T-helper 2 cell treated with Interferon-gamma antibody and Interleukin-4, amounts not matched to agents 5 μg/mL and 100 μg/mL, for 36 hours (primary cell): ENCODE measurements at regions not wholly inside any gene's neighbourhood (a gene's known extent, or its start where the extent isn't known, plus 50 kb on each side); places are given as distances from the start of the nearest gene placed in this dataset.

Experiments
- DNase-seq: peaks from one replicate; pipeline ENCODE4 v3.0.0; 2021; ENCODE audit warnings: low spot score
- H3K27ac Mint-ChIP-seq: one replicate; pipeline ENCODE4 v1.8.0; 2021; ENCODE audit warnings: mild to moderate bottlenecking, mixed read lengths
- H3K27me3 Mint-ChIP-seq: one replicate; pipeline ENCODE4 v1.8.0; 2021; ENCODE audit warnings: low read depth, mixed read lengths
- H3K36me3 Mint-ChIP-seq: one replicate; pipeline ENCODE4 v1.8.0; 2021; ENCODE audit warnings: low read depth, mixed read lengths
- H3K4me1 Mint-ChIP-seq: one replicate; pipeline ENCODE4 v1.8.0; 2021; ENCODE audit warnings: low read depth, mixed read lengths
- H3K4me3 Mint-ChIP-seq: one replicate; pipeline ENCODE4 v1.8.0; 2022; ENCODE audit warnings: mild to moderate bottlenecking, moderate library complexity, mixed read lengths
- H3K9me3 Mint-ChIP-seq: one replicate; pipeline ENCODE4 v1.8.0; 2021; ENCODE audit warnings: mixed read lengths

DNA sequence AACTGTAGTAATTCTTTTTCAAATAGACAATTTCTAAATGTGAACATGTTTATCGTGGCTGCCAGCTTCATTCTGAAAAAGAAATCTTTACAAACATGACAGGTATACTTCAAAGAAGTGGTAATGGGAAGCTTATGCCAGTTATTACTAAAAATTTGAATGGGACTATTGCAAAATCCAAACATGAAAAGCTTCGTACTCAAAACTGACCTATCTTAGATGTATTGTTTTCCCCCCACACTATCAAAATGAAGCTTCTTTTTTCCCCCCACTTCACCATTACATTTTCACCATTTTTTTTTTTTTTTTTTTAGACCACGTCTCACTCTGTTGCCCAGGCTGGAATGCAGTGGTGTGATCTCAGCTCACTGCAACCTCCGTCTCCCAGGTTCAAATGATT, 50.4 kb upstream of the SERTAD2 start:
- peaks cover 32% of the 10 kb centered on the region for H3K4me1 Mint-ChIP-seq
- DNase-seq = no peak
- H3K27me3 Mint-ChIP-seq = no peaks in the 10 kb centered on the region
- peaks cover 17% of the 10 kb centered on the region for H3K36me3 Mint-ChIP-seq
- H3K27ac Mint-ChIP-seq = no peak overlapping the region
- H3K4me3 Mint-ChIP-seq = no peak overlapping the region
- H3K9me3 Mint-ChIP-seq = peaks cover 22% of the 10 kb centered on the region

DNA sequence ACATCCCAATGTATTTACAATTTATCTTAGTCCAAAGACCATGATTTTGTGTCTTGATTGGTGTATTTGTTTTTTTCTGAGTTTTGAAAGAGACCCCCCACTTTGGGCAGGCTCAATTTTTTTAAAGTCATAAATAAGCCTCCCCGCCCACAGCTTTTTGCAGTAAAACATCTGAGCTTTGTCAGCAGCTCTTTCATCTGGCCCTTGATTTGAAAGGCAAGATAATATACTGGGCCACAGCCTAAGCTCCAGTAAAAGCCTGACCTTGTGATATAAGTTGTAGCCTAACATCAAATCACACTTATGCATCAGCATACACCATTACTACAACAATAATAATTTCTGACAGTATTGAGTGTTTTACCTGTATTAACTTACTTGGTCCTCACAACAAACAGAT, 51.3 kb upstream of the SERTAD2 start:
- peaks cover 16% of the 10 kb centered on the region for H3K9me3 Mint-ChIP-seq

DNA sequence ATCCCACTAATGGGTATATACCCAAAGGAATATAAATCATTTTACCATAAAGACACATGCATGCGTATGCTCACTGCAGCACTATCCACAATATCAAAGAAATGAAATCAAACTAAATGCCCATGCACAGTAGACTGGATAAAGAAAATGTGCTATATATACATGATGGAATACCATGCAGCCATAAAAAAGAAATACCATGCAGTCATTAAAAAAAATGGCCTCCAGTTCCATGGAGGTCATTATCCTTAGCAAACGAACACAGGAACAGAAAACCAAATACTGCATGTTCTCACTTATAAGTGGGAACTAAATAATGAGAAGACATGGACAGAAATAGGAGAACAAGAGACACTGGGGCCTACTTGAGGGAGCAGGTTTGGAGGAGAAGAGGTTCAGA, 53.6 kb upstream of the SERTAD2 start:
- Mint-ChIP-seq H3K4me1 (peaks cover 29% of the 10 kb centered on the region), H3K9me3 (peaks cover 11% of the 10 kb centered on the region), H3K27ac (no peak overlapping the region), H3K36me3 (peaks cover 11% of the 10 kb centered on the region), H3K4me3 (no peak overlapping the region), H3K27me3 (no peaks in the 10 kb centered on the region)
- no peak for DNase-seq

More for the DNA sequence above, 51.3 kb upstream of the SERTAD2 start:
- no peak for DNase-seq
- H3K27me3 Mint-ChIP-seq = no peaks in the 10 kb centered on the region
- H3K36me3 Mint-ChIP-seq = peaks cover 14% of the 10 kb centered on the region
- no peak overlapping the region for H3K4me3 Mint-ChIP-seq
- no peak overlapping the region for H3K27ac Mint-ChIP-seq
- H3K4me1 Mint-ChIP-seq = peaks cover 25% of the 10 kb centered on the region

DNA sequence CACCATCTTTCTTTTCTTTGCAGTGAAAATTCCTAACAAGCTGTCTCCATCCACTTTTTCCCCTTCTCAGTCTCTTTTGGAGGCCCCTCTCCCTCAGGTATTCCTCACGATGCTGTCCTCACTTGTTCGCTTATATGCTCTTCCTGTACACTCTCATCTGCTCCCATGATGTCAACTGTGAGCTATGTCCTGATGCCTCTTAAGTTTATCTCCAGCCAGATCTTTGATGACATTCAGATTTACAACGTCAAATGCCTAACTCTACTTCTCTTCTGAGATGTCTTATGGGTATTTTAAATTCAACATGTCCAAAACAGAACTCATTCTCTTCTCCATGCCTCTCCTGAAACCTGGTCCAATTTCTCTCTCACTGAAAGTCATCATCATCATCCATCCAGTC, 55.1 kb upstream of the SERTAD2 start:
- H3K4me3 Mint-ChIP-seq = no peak overlapping the region
- no peaks in the 10 kb centered on the region for H3K27me3 Mint-ChIP-seq
- peaks cover 28% of the 10 kb centered on the region for H3K4me1 Mint-ChIP-seq
- no peak for DNase-seq
- peaks cover 11% of the 10 kb centered on the region for H3K9me3 Mint-ChIP-seq
- H3K27ac Mint-ChIP-seq = no peak overlapping the region
- H3K36me3 Mint-ChIP-seq = peaks cover 11% of the 10 kb centered on the region

DNA sequence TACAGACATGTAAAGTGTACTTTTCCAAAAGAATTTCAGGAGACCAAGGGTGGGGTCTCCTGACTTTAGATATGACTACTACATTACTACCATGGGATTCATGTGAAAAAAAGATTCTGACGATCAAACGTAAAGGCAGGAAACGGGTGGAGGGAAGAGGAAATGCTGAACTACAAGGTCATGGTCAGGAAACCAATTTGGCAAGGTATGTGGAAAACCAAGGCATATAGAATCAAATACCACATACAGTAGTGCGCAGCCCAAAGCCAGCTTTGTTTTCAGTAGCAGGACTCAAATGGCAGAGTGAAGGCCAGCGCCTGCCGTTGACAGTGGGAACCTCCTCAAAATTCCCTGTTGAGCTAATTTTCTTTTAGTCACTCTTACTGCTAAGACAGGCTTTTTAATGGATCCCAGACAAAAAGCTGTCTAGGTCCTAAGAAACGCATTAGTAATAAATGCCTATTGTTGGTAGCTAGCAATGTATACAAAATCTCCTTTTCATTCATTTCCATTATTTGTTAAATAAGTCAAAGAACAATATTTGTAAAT, 57.6 kb upstream of the SERTAD2 start:
- Mint-ChIP-seq H3K27ac (peak overlapping the region; percentile 63), H3K27me3 (no peaks in the 10 kb centered on the region), H3K4me1 (peaks cover 17% of the 10 kb centered on the region), H3K9me3 (peaks cover 11% of the 10 kb centered on the region), H3K4me3 (peak overlapping the region; percentile 61), H3K36me3 (peaks cover 11% of the 10 kb centered on the region)
- no peak for DNase-seq

DNA sequence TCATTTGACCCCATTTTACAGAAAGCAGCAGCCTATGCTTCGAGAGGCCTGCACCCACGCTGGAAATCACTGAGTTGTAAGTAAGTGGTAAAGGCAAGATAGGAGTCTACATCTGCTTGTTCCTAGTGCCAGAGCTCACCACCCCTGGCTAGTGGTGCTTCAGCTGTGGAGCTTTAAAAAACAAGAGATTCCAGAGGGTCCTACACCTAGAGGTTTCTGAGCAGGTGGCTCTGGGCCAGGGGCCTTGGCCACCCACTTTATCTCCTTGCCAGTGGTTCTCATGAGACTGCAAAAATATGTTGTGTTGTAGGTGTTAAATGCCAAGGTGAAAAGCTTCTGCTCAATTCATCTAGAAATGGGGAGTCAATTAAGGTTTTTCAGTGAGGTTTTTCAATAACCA, 60.0 kb upstream of the SERTAD2 start:
- Mint-ChIP-seq H3K4me1 (peaks cover 23% of the 10 kb centered on the region), H3K27ac (no peak overlapping the region), H3K9me3 (no peaks in the 10 kb centered on the region), H3K27me3 (no peaks in the 10 kb centered on the region), H3K36me3 (peaks cover 1% of the 10 kb centered on the region), H3K4me3 (no peak overlapping the region)
- no peak for DNase-seq

DNA sequence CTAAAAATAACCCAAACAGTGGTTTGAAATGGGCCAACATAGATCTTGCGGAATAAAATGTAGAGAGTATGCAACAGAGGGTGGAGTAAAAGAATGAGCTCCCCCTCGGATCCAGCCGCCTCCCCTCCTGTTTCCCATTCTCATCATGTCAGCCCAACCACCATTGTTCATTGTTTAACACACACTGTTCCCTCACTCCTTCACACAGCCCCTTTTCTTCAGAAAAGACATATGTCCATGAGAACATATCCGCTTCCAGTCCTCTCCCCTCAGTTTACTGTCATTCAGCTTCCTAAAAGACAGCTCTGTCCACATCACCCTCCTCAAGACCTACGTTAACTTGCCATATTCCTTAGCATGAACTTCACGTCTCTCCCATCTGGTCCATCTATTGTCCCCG, 62.9 kb upstream of the SERTAD2 start:
- Mint-ChIP-seq H3K9me3 (no peaks in the 10 kb centered on the region), H3K4me1 (peaks cover 21% of the 10 kb centered on the region), H3K27me3 (no peaks in the 10 kb centered on the region), H3K4me3 (no peak overlapping the region), H3K36me3 (no peaks in the 10 kb centered on the region), H3K27ac (no peak overlapping the region)
- no peak for DNase-seq

DNA sequence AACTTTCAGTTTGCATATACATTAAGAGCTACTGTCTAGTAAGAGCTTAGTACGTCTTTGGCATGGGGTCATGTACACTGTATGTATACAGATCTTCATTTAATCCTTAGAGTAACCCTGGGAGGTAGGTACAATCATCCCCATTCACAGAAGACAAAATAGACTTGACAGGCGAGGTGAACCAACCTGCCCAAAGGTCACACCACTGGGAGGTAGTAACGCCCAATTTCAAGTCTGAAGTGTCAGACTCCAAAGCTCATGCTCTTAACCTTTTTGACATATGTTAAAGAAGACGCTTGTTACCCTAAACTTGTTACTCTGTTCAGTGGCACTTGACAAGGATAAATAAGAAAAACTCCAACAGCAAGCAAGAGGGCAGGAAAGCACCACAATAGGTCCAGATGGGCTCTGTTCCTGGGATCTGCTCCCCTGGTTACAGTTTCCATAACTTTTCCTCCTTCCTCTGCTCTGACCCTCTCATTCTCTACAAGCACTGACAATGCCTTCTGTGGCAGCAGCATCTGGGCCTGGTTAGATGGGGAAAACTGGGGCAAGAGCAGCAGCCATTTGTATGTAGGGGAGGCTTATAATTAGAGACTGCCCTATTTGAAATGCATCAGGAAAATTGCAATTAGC, 64.7 kb upstream of the SERTAD2 start:
- peaks cover 17% of the 10 kb centered on the region for H3K4me1 Mint-ChIP-seq
- no peak overlapping the region for H3K27ac Mint-ChIP-seq
- H3K36me3 Mint-ChIP-seq = no peaks in the 10 kb centered on the region
- no peaks in the 10 kb centered on the region for H3K9me3 Mint-ChIP-seq
- no peaks in the 10 kb centered on the region for H3K27me3 Mint-ChIP-seq
- H3K4me3 Mint-ChIP-seq = no peak overlapping the region
- DNase-seq = no peak

DNA sequence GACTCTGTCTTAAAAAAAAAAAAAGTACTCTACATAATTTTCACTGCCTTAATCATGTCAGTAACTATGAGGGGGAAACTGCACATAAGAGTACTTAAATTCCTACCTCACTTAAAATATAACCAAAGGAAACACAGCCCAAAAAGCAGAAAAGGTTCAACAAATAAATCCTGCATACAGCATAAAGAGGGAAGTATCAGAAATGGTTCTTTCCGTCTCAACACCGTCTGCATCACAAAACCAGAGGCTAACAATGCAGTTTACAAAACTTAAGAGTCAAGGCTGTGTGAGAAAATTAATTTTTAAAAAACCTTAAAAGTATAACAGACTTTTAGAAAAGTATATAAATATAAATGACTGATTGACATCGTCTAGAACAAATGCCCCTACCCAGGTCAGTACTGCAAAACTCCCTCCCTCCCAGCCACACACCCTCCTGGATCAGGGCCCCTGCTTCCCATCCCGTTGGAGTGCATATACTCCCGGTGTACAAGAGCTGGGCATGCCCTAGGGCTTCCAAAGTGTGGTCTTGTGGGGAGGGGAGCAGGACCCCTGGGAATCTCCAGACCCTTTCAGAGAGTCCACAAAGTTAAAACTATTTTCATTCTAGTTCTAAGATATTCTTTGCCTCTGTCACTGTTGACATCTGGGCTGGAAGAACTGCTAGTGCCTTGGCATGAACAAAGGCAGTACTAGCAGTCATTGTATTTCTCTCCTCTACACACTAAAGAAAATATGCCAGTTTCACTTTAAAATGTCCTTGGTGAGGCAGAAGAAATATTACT, 67.0 kb upstream of the SERTAD2 start:
- no peaks in the 10 kb centered on the region for H3K9me3 Mint-ChIP-seq
- DNase-seq = no peak
- no peaks in the 10 kb centered on the region for H3K27me3 Mint-ChIP-seq
- no peak overlapping the region for H3K27ac Mint-ChIP-seq
- no peak overlapping the region for H3K4me3 Mint-ChIP-seq
- peaks cover 26% of the 10 kb centered on the region for H3K4me1 Mint-ChIP-seq
- H3K36me3 Mint-ChIP-seq = peaks cover 3% of the 10 kb centered on the region

DNA sequence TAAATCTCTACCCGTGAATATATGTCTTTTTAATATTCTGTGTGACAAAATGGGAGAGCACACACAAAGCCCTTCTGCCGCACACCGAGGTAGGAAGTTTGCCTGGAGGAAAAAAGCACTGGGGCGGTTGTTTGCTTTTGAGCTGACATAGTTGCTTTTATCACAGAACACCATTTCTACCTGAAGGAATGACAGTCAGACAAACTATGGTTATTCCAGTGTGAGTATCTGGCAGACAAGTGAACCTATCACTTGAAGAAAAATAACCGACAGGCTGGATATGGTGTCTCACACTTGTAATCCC, 67.6 kb upstream of the SERTAD2 start:
- Mint-ChIP-seq H3K4me3 (no peak overlapping the region), H3K4me1 (peaks cover 30% of the 10 kb centered on the region), H3K9me3 (no peaks in the 10 kb centered on the region), H3K27ac (no peak overlapping the region), H3K27me3 (no peaks in the 10 kb centered on the region), H3K36me3 (peaks cover 4% of the 10 kb centered on the region)
- DNase-seq = no peak

DNA sequence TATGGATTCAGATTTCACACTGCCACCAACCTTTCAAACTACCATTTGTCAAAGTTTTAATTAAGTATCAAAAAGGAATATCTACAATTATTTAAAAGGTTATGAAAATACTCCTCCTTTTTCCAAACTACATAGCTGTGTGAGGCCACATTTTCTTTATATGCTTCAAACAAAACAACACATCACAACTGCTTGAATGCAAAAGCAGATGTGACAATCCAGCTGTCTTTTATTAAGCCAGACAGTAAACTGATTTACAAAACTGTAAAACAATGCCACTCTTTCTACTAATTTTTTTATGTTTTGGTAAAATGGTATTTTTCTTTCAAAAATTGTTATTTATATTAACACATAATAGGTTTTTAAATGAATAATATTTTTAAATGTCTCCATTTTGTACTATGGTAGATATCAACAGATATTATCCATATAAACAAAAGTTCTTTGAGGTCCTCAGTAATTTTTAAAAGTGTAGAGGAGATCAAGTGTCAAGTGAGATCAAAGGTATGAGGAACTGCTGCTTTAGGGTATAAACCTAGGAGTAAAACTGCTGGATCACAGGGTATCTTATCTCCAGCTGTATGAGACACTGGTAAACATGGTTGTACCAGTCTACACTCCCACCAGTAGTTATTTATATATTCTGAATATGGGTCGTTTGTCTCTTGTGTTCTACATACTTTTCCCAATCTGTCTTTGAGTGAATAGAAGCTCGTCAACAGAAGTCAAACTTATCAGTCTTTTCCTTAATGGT, 68.8 kb upstream of the SERTAD2 start:
- Mint-ChIP-seq H3K36me3 (peaks cover 5% of the 10 kb centered on the region), H3K4me1 (peaks cover 42% of the 10 kb centered on the region), H3K27ac (no peak overlapping the region), H3K27me3 (no peaks in the 10 kb centered on the region), H3K9me3 (no peaks in the 10 kb centered on the region), H3K4me3 (no peak overlapping the region)
- DNase-seq = no peak

DNA sequence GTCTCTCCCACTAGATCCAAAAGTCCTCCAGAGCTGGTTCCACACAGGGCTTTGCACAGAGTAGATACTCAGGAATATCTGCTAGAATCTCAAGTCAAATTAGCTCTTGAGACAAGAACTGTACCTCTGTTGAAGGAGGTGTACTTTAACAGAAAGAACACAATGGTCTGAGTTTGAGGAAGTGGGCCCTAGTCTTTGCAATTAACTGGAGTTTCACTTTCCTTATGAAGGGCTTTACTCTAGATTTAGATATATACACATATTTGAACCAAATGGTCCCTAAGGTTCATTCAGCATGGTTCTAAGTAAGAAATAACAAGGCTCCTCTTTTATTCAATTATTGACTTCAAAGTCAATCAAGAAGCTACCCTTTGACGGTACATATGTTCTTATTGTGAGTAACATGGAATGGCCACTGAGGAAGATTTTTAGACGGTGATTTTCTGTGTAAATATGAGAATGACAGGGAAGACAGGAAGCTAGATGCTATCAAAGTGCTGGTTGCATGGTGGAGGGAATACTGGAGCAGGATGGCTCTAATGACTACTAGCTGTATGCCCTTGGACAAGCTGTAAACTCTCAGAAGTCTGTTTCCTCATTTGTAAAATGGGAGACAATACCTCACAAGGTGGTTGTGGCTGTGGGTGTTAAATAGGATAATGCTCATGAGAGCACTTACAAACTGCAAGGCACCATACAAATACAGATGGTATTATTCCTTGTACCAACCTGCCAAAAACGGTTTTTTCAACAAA, 73.5 kb upstream of the SERTAD2 start:
- peaks cover 17% of the 10 kb centered on the region for H3K36me3 Mint-ChIP-seq
- H3K27me3 Mint-ChIP-seq = no peaks in the 10 kb centered on the region
- peak overlapping the region; percentile 89 for H3K27ac Mint-ChIP-seq
- H3K4me1 Mint-ChIP-seq = peaks cover 59% of the 10 kb centered on the region
- H3K4me3 Mint-ChIP-seq = peak overlapping the region; percentile 51
- DNase-seq = no peak
- H3K9me3 Mint-ChIP-seq = no peaks in the 10 kb centered on the region

DNA sequence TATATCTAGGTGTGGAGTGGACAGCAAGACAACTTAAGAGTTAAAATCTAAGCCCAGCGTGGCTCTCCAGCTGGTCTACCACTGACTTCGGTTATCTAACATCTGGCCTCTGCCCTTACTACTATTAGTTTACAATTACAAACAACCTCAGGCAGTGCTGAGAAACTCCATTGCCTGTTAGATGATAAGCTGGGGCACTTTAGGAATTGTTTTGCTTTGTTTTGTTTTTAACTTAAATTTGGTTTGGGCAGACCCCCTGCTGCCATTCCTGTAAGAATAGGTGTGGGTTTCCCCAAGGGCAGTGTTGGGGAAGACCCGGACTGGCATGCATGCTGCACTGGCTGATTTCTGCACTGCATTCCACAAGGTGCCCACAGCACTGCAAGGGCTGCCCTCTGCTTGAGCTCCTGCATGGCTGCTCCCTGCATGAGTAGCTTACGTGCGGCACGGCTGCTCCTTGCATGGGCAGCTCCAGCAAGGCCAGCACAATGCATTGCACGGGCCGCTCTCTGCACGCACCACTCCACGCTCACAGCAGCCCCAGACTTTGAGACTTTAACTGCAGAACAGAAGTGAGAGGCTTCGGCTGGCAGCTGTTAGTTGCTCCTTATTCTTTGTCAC, 74.2 kb upstream of the SERTAD2 start:
- no peak for DNase-seq
- Mint-ChIP-seq H3K9me3 (no peaks in the 10 kb centered on the region), H3K27me3 (no peaks in the 10 kb centered on the region), H3K4me3 (peak overlapping the region; percentile 49), H3K4me1 (peaks cover 60% of the 10 kb centered on the region), H3K36me3 (peaks cover 21% of the 10 kb centered on the region), H3K27ac (peak overlapping the region; percentile 89)
